HUES48 (cell line): ENCODE measurements at regions not wholly inside any gene's neighbourhood (a gene's known extent, or its start where the extent isn't known, plus 50 kb on each side); places are given as distances from the start of the nearest gene placed in this dataset.

Source experiments
- H3K27ac ChIP-seq: one replicate; pipeline ENCODE4 v1.7.0; 2013; ENCODE audit warnings: low read depth, low read length, inconsistent platforms
- H3K27me3 ChIP-seq: 2 replicates; pipeline ENCODE4 v1.6.1; 2013; ENCODE audit warnings: mild to moderate bottlenecking, low read length; ENCODE audit not compliant: control insufficient read depth, insufficient read depth
- H3K36me3 ChIP-seq: 2 replicates; pipeline ENCODE4 v1.6.1; 2013; ENCODE audit warnings: low read length; ENCODE audit not compliant: control insufficient read depth, insufficient read depth
- H3K4me1 ChIP-seq: 2 replicates; pipeline ENCODE4 v1.6.1; 2013; ENCODE audit warnings: mild to moderate bottlenecking, low read length; ENCODE audit not compliant: control insufficient read depth, insufficient read depth
- H3K4me3 ChIP-seq: 2 replicates; pipeline ENCODE4 v1.5.1; 2013; ENCODE audit warnings: mild to moderate bottlenecking, low read depth, low read length
- H3K9ac ChIP-seq: 2 replicates; pipeline ENCODE4 v1.6.1; 2013; ENCODE audit warnings: mild to moderate bottlenecking, low read depth, low read length, moderate library complexity
- H3K9me3 ChIP-seq: 2 replicates; pipeline ENCODE4 v1.6.1; 2013; ENCODE audit warnings: low read length; ENCODE audit not compliant: control insufficient read depth, insufficient read depth

DNA sequence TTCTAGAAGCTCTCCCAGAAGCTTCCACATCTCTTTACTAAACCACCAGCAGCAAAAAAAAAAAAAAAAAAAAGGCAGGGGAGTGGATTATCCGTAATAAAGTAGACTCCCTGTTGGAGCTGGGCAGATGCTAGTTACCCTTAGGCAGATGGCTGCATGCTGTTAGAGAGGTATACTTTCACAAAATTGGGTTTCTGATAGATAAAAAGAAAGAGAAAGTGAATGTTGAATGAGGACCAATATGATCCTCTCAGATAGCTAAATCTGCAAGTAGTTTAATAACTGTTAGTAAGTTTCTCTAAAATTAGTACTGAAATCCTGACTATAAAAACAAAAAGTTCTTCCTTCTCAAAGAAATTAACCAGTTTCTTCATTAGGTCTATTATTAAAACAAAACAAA lies 195.4 kb downstream of the ANAPC10 start:
- Histone ChIP-seq H3K4me1 (no peaks in the 10 kb centered on the region), H3K9ac (no peak overlapping the region), H3K4me3 (no peak overlapping the region), H3K27ac (no peak overlapping the region), H3K36me3 (no peaks in the 10 kb centered on the region), H3K9me3 (no peaks in the 10 kb centered on the region), H3K27me3 (no peaks in the 10 kb centered on the region)

DNA sequence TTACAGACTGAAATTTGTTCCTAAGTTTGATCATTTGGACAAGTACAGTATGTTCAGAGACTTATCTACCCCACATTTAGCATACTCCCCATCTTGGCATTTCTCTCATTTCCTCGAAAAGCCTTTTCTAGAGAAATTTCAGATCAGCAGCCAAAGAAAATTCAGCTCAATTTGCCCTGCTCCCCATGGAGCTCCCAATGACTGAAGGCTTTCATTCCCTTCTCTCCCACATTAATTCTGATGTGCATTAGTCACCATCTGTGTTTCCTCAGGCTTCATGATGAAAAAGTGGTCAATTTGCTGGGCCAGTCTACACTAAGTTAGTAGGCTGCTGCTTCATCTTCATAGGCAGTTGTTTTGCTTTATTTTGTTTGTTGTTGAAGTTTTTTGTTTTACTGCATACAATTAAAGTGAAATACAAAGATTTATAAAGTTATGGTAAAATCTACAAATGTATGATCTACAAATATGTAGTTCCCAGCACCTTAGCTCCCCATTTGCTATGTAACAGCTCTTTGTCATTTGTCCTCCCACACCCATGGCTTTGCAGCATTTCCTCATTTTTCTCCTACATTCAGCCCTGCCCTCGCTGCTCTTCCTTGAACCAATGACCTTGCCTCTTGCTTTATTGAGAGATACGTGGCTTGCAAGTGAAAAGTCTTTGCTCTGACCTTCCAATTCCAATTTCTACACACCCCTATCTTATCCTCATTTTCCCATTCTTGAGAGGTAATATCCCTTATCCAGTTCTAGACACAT lies 193.9 kb downstream of the ANAPC10 start:
- Histone ChIP-seq H3K27me3 (no peaks in the 10 kb centered on the region), H3K9ac (no peak overlapping the region), H3K4me1 (no peaks in the 10 kb centered on the region), H3K4me3 (no peak overlapping the region), H3K27ac (no peak overlapping the region), H3K36me3 (no peaks in the 10 kb centered on the region), H3K9me3 (no peaks in the 10 kb centered on the region)

DNA sequence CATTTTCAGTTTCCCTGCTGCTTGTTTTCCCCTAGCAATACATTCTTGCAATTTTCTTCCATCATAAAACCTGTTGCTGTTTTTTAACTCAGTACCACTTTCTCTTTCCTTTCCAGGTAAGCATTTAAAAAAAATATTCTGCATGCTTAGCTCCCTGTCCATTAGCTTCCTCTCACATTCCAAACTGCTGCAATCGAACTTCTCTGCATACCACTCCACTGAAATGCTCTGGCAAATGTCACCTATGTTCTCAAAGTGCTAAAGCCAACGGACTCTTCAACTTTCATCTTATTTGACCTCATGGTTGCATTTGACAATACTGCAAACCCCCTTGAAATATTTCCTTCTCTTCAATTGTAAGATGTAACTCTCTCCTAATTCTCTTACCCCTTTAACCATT lies 192.7 kb downstream of the ANAPC10 start:
- Histone ChIP-seq H3K9me3 (no peaks in the 10 kb centered on the region), H3K9ac (no peak overlapping the region), H3K27ac (no peak overlapping the region), H3K4me3 (no peak overlapping the region), H3K4me1 (no peaks in the 10 kb centered on the region), H3K27me3 (no peaks in the 10 kb centered on the region), H3K36me3 (no peaks in the 10 kb centered on the region)

DNA sequence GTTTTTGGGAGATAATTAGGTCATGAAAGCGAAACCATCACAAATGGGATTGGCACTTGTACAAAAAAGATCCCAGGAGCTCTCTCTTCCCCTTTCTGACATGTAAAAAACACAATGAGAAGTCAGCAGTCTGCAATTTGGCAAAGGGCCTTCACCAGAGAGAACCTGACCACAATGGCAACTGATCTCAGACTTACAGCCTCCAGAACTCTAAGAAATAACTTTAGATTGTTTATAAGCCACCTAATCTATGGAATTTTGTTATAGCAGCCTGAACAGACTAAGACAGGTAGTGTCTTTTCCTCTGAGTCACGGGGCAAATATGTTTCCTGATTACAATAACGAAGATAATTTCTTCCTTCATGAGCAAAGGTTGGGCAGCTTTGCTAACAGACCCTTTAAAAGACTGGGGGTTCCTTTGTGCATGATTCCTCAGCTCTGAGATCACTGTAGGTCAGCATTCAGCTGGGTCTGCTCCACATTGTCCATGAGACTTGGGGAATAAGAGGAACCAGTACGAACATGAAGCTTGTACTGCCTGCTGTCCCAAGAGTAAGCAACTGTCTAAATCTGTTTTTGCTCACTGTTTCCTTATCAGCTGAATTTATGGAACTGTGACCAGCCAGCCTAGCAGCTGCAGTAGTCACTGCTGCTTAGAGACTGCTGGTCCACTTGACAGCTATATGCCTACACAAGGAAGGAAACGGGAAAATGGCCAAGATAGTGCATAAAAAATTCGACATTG lies 191.6 kb downstream of the ANAPC10 start:
- no peak overlapping the region for H3K27ac ChIP-seq
- no peaks in the 10 kb centered on the region for H3K36me3 ChIP-seq
- H3K9ac ChIP-seq = no peak overlapping the region
- H3K4me3 ChIP-seq = no peak overlapping the region
- no peaks in the 10 kb centered on the region for H3K4me1 ChIP-seq
- no peaks in the 10 kb centered on the region for H3K9me3 ChIP-seq
- H3K27me3 ChIP-seq = no peaks in the 10 kb centered on the region

DNA sequence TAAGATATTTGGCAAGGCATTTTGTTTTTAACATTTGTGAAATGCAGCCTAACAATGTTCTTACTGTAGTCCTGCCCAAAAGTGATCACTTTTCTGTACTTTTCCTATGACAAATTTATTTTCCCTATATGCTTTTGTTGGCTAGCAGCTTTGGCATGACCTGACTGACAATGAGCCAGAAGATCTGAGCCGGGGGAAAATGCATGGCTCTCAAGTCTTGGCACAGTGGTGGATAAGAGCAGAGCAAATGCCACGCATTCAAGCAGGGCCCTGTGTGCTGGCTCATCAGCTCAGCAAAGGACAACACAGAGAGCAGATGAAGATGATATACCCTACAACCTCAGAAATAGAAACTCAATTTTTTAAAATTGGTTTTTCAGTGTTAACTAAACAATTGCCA lies 187.3 kb downstream of the ANAPC10 start:
- Histone ChIP-seq H3K36me3 (no peaks in the 10 kb centered on the region), H3K9ac (no peak overlapping the region)

More for the DNA sequence above, 187.3 kb downstream of the ANAPC10 start:
- Histone ChIP-seq H3K27ac (no peak overlapping the region), H3K4me3 (no peak overlapping the region), H3K27me3 (no peaks in the 10 kb centered on the region), H3K4me1 (no peaks in the 10 kb centered on the region), H3K9me3 (no peaks in the 10 kb centered on the region)
